ENCODE measurements at regions not wholly inside any gene's neighbourhood (a gene's known extent, or its start where the extent isn't known, plus 50 kb on each side); places are given as distances from the start of the nearest gene placed in this dataset.

GRCh38 chr13:44267980-44268379, 105.6 kb upstream of the SERP2 start:
- CTCF ChIA-PET, result interaction anchor here (0.7 kb wide), 1 partner anchor 1343 kb away, joined by 3 read pairs; no protein-coding TSS in a partner anchor
- TF ChIP-seq ARNT (IDR thresholded peaks at IDR 0.05), result no peak
- no peak for TF ChIP-seq PKNOX1 (IDR thresholded peaks at IDR 0.05)
- TF ChIP-seq FOXK2 (IDR thresholded peaks at IDR 0.05), result no peak
- TF ChIP-seq FOXM1 (IDR thresholded peaks at IDR 0.05; ENCODE audit: borderline replicate concordance), result no peak
- no peak for TF ChIP-seq CTBP1 (IDR thresholded peaks at IDR 0.05; ENCODE audit: borderline replicate concordance)
- no peak for TF ChIP-seq TARDBP (IDR thresholded peaks at IDR 0.05)
- no peak for TF ChIP-seq NFRKB (IDR thresholded peaks at IDR 0.05)
- no peak for DNase-seq (ENCODE audit: extremely low spot score)
- POLR2A ChIA-PET, result no interaction called here

GRCh38 chr13:44268980-44269379, 104.6 kb upstream of the SERP2 start:
- ChIA-PET POLR2A (no interaction called here), CTCF (no interaction called here)
- DNase-seq (ENCODE audit: extremely low spot score), result no peak
- no peak for TF ChIP-seq FOXM1 (IDR thresholded peaks at IDR 0.05; ENCODE audit: borderline replicate concordance)
- no peak for TF ChIP-seq ELF4 (IDR thresholded peaks at IDR 0.05)
- no peak for TF ChIP-seq SP1 (IDR thresholded peaks at IDR 0.05)
- TF ChIP-seq FOXA1 (IDR thresholded peaks at IDR 0.05), result no peak
- no peak for TF ChIP-seq CTBP1 (IDR thresholded peaks at IDR 0.05; ENCODE audit: borderline replicate concordance)
- no peak for TF ChIP-seq NFRKB (IDR thresholded peaks at IDR 0.05)
- TF ChIP-seq PKNOX1 (IDR thresholded peaks at IDR 0.05), result no peak
- TF ChIP-seq SUZ12 (IDR thresholded peaks at IDR 0.05), result no peak
- no peak for TF ChIP-seq BHLHE40 (IDR thresholded peaks at IDR 0.05; ENCODE audit: borderline replicate concordance)
- no peak for TF ChIP-seq ZNF384 (IDR thresholded peaks at IDR 0.05)
- TF ChIP-seq LEF1 (IDR thresholded peaks at IDR 0.05; ENCODE audit: borderline replicate concordance), result no peak

- TF ChIP-seq PKNOX1 (IDR thresholded peaks at IDR 0.05) (no peak), LEF1 (IDR thresholded peaks at IDR 0.05; ENCODE audit: borderline replicate concordance) (no peak), CTBP1 (IDR thresholded peaks at IDR 0.05; ENCODE audit: borderline replicate concordance) (no peak), ZNF384 (IDR thresholded peaks at IDR 0.05) (no peak), HDGF (IDR thresholded peaks at IDR 0.05; ENCODE audit: borderline replicate concordance) (no peak), NFRKB (IDR thresholded peaks at IDR 0.05) (no peak), L3MBTL2 (conservative IDR thresholded peaks at IDR 0.05) (no peak), BHLHE40 (IDR thresholded peaks at IDR 0.05; ENCODE audit: borderline replicate concordance) (no peak), SUZ12 (IDR thresholded peaks at IDR 0.05) (no peak)
- POLR2A ChIA-PET, result no interaction called here
- CTCF ChIA-PET, result no interaction called here
- DNase-seq (ENCODE audit: extremely low spot score), result no peak
Observed at GRCh38 chr13:44270150-44270549, 103.5 kb upstream of the SERP2 start.

GRCh38 chr13:44271031-44271455, 102.6 kb upstream of the SERP2 start:
- ChIA-PET POLR2A (no interaction called here), CTCF (no interaction called here)
- DNase-seq (ENCODE audit: extremely low spot score), result no peak
- TF ChIP-seq PKNOX1 (IDR thresholded peaks at IDR 0.05) (no peak), SP1 (IDR thresholded peaks at IDR 0.05) (no peak), NFRKB (IDR thresholded peaks at IDR 0.05) (no peak), SUZ12 (IDR thresholded peaks at IDR 0.05) (no peak), LEF1 (IDR thresholded peaks at IDR 0.05; ENCODE audit: borderline replicate concordance) (no peak), ARNT (IDR thresholded peaks at IDR 0.05) (no peak), HDGF (IDR thresholded peaks at IDR 0.05; ENCODE audit: borderline replicate concordance) (no peak), ELF4 (IDR thresholded peaks at IDR 0.05) (no peak), L3MBTL2 (conservative IDR thresholded peaks at IDR 0.05) (no peak), BHLHE40 (IDR thresholded peaks at IDR 0.05; ENCODE audit: borderline replicate concordance) (no peak), CTBP1 (IDR thresholded peaks at IDR 0.05; ENCODE audit: borderline replicate concordance) (no peak), ZNF384 (IDR thresholded peaks at IDR 0.05) (no peak), FOXM1 (IDR thresholded peaks at IDR 0.05; ENCODE audit: borderline replicate concordance) (no peak), FOXA1 (IDR thresholded peaks at IDR 0.05) (no peak), FOXK2 (IDR thresholded peaks at IDR 0.05) (no peak), TARDBP (IDR thresholded peaks at IDR 0.05) (no peak)

- CTCF ChIA-PET, result no interaction called here
Observed at GRCh38 chr13:44271473-44271872, 102.2 kb upstream of the SERP2 start.

GRCh38 chr13:44271915-44272341, 101.7 kb upstream of the SERP2 start:
- ChIA-PET CTCF (no interaction called here), POLR2A (no interaction called here)
- no peak for DNase-seq (ENCODE audit: extremely low spot score)
- no peak for TF ChIP-seq TARDBP (IDR thresholded peaks at IDR 0.05)
- TF ChIP-seq ARNT (IDR thresholded peaks at IDR 0.05), result no peak
- no peak for TF ChIP-seq L3MBTL2 (conservative IDR thresholded peaks at IDR 0.05)

More at GRCh38 chr13:44271473-44271872, 102.2 kb upstream of the SERP2 start:
- no peak for DNase-seq (ENCODE audit: extremely low spot score)
- POLR2A ChIA-PET, result no interaction called here
- TF ChIP-seq TARDBP (IDR thresholded peaks at IDR 0.05) (no peak), L3MBTL2 (conservative IDR thresholded peaks at IDR 0.05) (no peak), CTBP1 (IDR thresholded peaks at IDR 0.05; ENCODE audit: borderline replicate concordance) (no peak), SP1 (IDR thresholded peaks at IDR 0.05) (no peak), NFRKB (IDR thresholded peaks at IDR 0.05) (no peak), FOXK2 (IDR thresholded peaks at IDR 0.05) (no peak), HDGF (IDR thresholded peaks at IDR 0.05; ENCODE audit: borderline replicate concordance) (no peak)
